HEK293 (cell line): ENCODE measurements at regions not wholly inside any gene's neighbourhood (a gene's known extent, or its start where the extent isn't known, plus 50 kb on each side); places are given as distances from the start of the nearest gene placed in this dataset.

Experiments used
- IKZF3 ChIP-seq: fragments of 450-650 bp; IDR thresholded peaks from 2 replicates; pipeline ENCODE4 v1.5.0; 2018; ENCODE audit warnings: missing biosample characterization, mild to moderate bottlenecking, missing genetic modification characterization, moderate library complexity
- KLF1 ChIP-seq: fragments of 450-650 bp; formaldehyde crosslinking; IDR thresholded peaks from 2 replicates; pipeline ENCODE4 v1.5.1; 2016; ENCODE audit warnings: missing biosample characterization, missing genetic modification characterization
- TCF7L2 ChIP-seq: IDR thresholded peaks from 2 replicates; pipeline ENCODE4 v1.6.1; 2011; ENCODE audit warnings: low read depth, mild to moderate bottlenecking, inconsistent platforms, low read length, moderate library complexity, borderline replicate concordance
- YY1 ChIP-seq: fragments of 450-650 bp; formaldehyde crosslinking; IDR thresholded peaks from 2 replicates; pipeline ENCODE4 v1.5.1; 2018; ENCODE audit warnings: missing biosample characterization, missing genetic modification characterization
- ZNF146 ChIP-seq: fragments of 450-650 bp; formaldehyde crosslinking; IDR thresholded peaks from 2 replicates; pipeline ENCODE4 v1.5.1; 2016; ENCODE audit warnings: missing biosample characterization, missing genetic modification characterization
- ZNF274 ChIP-seq, 2 experiments: fragments of 200-500 bp in 1 of 2; fragments of 450-650 bp in 1 of 2; sonication (Bioruptor generic) in 1 of 2; formaldehyde crosslinking in 1 of 2; IDR thresholded peaks; 2 replicates each; pipeline versions ENCODE4 v1.5.1 to v1.6.1; 2014 to 2016; ENCODE audit warnings: borderline replicate concordance in 1 of 2, inconsistent platforms in 1 of 2, low read length in 1 of 2, missing biosample characterization in 1 of 2, missing genetic modification characterization in 1 of 2
- ZNF777 ChIP-seq: fragments of 450-650 bp; formaldehyde crosslinking; IDR thresholded peaks from 2 replicates; pipeline ENCODE4 v1.5.1; 2017; ENCODE audit warnings: missing biosample characterization, missing genetic modification characterization, borderline replicate concordance
- ZSCAN30 ChIP-seq: fragments of 450-650 bp; IDR thresholded peaks from 2 replicates; pipeline ENCODE4 v1.5.1; 2018; ENCODE audit warnings: missing biosample characterization, mild to moderate bottlenecking, missing genetic modification characterization, moderate library complexity
- TF ChIP-seq, protein P1 (sequence below): fragments of 450-650 bp; formaldehyde crosslinking; IDR thresholded peaks from 2 replicates; pipeline ENCODE4 v1.5.1; 2016; ENCODE audit warnings: missing biosample characterization, missing genetic modification characterization
- TF ChIP-seq, protein P2 (sequence below): fragments of 450-650 bp; formaldehyde crosslinking; IDR thresholded peaks from 2 replicates; pipeline ENCODE4 v1.5.1; 2016; ENCODE audit warnings: missing biosample characterization, missing genetic modification characterization
- TF ChIP-seq, protein P3 (sequence below): fragments of 450-650 bp; formaldehyde crosslinking; IDR thresholded peaks from 2 replicates; pipeline ENCODE4 v1.5.1; 2016; ENCODE audit warnings: missing biosample characterization, missing genetic modification characterization
- TF ChIP-seq, protein P4 (sequence below): fragments of 450-650 bp; formaldehyde crosslinking; IDR thresholded peaks from 2 replicates; pipeline ENCODE4 v1.5.1; 2017; ENCODE audit warnings: missing biosample characterization, missing genetic modification characterization
- TF ChIP-seq, protein P5 (sequence below): fragments of 450-650 bp; formaldehyde crosslinking; IDR thresholded peaks from 2 replicates; pipeline ENCODE4 v1.5.1; 2016; ENCODE audit warnings: missing biosample characterization, missing genetic modification characterization

DNA sequence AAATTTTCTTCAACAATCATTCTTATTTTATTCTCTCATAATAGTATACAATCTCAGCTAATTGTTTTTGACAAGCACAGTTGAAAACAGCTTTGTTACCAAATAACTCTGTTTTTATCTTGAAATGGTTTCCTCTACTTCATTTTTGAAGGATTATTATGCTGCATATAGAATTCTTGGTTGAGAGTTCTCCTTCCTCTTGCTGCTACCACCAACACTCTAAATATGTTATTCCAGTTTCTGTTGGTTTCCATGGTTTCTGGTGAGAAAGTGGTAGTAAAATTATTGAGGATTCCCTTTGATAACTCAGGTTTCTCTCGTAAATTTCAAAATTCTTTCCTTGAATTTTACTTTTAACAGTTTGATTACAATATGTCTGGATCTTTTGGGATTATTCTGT, 1725.9 kb downstream of the PCDH9 start:
- TF ChIP-seq, protein P1, sequence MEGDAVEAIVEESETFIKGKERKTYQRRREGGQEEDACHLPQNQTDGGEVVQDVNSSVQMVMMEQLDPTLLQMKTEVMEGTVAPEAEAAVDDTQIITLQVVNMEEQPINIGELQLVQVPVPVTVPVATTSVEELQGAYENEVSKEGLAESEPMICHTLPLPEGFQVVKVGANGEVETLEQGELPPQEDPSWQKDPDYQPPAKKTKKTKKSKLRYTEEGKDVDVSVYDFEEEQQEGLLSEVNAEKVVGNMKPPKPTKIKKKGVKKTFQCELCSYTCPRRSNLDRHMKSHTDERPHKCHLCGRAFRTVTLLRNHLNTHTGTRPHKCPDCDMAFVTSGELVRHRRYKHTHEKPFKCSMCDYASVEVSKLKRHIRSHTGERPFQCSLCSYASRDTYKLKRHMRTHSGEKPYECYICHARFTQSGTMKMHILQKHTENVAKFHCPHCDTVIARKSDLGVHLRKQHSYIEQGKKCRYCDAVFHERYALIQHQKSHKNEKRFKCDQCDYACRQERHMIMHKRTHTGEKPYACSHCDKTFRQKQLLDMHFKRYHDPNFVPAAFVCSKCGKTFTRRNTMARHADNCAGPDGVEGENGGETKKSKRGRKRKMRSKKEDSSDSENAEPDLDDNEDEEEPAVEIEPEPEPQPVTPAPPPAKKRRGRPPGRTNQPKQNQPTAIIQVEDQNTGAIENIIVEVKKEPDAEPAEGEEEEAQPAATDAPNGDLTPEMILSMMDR (tag by site-specific recombination): no peak
- TF ChIP-seq IKZF3 (tag by site-specific recombination) (no peak), KLF1 (tag by site-specific recombination) (no peak), ZNF274 (IDR thresholded peaks at IDR 0.05; ENCODE audit: low read length) (no peak), ZNF274 (tag by site-specific recombination; IDR thresholded peaks at IDR 0.05; ENCODE audit: borderline replicate concordance) (no peak), ZSCAN30 (tag by site-specific recombination) (no peak), ZNF777 (tag by site-specific recombination) (no peak), ZNF146 (tag by site-specific recombination) (no peak), YY1 (tag by site-specific recombination) (no peak), TCF7L2 (no peak)
- TF ChIP-seq, protein P2, sequence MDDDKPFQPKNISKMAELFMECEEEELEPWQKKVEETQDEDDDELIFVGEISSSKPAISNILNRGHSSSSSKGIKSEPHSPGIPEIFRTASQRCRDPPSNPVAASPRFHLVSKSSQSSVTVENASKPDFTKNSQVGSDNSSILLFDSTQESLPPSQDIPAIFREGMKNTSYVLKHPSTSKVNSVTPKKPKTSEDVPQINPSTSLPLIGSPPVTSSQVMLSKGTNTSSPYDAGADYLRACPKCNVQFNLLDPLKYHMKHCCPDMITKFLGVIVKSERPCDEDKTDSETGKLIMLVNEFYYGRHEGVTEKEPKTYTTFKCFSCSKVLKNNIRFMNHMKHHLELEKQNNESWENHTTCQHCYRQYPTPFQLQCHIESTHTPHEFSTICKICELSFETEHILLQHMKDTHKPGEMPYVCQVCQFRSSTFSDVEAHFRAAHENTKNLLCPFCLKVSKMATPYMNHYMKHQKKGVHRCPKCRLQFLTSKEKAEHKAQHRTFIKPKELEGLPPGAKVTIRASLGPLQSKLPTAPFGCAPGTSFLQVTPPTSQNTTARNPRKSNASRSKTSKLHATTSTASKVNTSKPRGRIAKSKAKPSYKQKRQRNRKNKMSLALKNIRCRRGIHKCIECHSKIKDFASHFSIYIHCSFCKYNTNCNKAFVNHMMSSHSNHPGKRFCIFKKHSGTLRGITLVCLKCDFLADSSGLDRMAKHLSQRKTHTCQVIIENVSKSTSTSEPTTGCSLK (tag by site-specific recombination): no peak
- TF ChIP-seq, protein P3, sequence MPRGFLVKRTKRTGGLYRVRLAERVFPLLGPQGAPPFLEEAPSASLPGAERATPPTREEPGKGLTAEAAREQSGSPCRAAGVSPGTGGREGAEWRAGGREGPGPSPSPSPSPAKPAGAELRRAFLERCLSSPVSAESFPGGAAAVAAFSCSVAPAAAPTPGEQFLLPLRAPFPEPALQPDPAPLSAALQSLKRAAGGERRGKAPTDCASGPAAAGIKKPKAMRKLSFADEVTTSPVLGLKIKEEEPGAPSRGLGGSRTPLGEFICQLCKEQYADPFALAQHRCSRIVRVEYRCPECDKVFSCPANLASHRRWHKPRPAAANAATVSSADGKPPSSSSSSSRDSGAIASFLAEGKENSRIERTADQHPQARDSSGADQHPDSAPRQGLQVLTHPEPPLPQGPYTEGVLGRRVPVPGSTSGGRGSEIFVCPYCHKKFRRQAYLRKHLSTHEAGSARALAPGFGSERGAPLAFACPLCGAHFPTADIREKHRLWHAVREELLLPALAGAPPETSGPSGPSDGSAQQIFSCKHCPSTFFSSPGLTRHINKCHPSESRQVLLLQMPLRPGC (tag by site-specific recombination): no peak
- TF ChIP-seq, protein P4, sequence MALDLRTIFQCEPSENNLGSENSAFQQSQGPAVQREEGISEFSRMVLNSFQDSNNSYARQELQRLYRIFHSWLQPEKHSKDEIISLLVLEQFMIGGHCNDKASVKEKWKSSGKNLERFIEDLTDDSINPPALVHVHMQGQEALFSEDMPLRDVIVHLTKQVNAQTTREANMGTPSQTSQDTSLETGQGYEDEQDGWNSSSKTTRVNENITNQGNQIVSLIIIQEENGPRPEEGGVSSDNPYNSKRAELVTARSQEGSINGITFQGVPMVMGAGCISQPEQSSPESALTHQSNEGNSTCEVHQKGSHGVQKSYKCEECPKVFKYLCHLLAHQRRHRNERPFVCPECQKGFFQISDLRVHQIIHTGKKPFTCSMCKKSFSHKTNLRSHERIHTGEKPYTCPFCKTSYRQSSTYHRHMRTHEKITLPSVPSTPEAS: no peak
- TF ChIP-seq, protein P5, sequence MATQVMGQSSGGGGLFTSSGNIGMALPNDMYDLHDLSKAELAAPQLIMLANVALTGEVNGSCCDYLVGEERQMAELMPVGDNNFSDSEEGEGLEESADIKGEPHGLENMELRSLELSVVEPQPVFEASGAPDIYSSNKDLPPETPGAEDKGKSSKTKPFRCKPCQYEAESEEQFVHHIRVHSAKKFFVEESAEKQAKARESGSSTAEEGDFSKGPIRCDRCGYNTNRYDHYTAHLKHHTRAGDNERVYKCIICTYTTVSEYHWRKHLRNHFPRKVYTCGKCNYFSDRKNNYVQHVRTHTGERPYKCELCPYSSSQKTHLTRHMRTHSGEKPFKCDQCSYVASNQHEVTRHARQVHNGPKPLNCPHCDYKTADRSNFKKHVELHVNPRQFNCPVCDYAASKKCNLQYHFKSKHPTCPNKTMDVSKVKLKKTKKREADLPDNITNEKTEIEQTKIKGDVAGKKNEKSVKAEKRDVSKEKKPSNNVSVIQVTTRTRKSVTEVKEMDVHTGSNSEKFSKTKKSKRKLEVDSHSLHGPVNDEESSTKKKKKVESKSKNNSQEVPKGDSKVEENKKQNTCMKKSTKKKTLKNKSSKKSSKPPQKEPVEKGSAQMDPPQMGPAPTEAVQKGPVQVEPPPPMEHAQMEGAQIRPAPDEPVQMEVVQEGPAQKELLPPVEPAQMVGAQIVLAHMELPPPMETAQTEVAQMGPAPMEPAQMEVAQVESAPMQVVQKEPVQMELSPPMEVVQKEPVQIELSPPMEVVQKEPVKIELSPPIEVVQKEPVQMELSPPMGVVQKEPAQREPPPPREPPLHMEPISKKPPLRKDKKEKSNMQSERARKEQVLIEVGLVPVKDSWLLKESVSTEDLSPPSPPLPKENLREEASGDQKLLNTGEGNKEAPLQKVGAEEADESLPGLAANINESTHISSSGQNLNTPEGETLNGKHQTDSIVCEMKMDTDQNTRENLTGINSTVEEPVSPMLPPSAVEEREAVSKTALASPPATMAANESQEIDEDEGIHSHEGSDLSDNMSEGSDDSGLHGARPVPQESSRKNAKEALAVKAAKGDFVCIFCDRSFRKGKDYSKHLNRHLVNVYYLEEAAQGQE (tag by site-specific recombination): no peak
